ENCODE measurements at regions not wholly inside any gene's neighbourhood (a gene's known extent, or its start where the extent isn't known, plus 50 kb on each side); places are given as distances from the start of the nearest gene placed in this dataset.
"Not testable (repeated sequence)": the region's sequence is repeated elsewhere in the genome, so short reads cannot be mapped to it uniquely, and the experiment has no call there.

DNA sequence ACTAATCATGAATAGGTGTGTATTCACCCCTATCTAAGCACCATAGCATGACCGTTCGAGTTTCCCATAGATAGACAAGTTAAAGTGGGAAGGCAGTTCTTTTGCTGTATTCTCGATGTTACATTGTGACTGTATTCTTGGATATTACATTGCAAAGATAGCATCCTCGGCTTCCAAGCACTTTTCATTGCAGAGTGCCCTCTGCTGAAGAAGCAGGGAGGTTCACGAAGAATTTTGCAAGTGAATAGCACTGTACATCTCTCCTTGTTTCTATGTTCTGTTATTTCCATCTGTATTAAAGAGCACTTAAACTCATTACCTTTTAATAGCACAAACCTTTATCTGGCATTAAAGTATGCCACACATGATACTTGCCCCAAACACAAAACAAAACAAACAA is 426.7 kb upstream of the ARX start:
- DNase-seq (ENCODE audit: low read depth in 3 of 3, low spot score in 1 of 3): no peak

DNA sequence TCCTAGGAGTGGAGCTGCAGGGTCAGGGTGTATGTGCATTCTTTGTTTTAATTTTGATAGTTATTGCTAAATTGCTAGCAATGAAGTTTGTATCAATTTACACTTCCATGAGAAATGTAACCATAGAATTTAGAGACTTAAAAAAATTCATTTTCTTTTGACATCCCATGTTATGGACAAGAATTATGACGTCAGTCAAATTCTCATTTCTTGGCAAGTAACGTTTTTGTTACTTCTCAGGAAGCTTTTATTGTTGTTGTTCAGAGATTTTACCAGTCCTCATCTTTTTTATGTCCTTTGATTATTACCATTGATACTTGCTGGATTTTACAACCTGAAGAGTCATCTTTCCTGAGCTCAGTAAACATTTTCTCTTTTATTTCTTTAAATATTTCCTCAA is 417.5 kb upstream of the ARX start:
- DNase-seq (ENCODE audit: low read depth in 3 of 3, low spot score in 1 of 3): no peak

DNA sequence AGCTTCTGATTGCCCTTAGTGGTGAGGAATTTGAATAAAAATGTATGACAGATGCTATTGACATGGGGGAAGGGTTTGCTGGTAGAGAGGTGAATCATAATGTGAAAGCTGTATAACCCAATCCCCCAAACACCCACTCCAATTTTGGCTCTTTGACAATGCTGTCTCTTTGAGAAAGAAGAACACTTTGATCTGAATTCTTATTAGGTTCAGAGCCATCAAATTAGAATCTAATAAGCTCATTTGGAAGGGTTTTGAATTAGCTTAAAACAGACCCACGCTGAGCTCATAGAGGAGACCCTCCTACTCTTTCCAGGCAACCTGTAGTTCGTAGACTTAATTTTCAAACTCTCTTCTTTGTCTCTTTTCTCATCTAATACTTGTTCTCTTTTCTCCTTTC is 416.6 kb upstream of the ARX start:
- no peak for DNase-seq (ENCODE audit: low read depth in 3 of 3, low spot score in 1 of 3)

DNA sequence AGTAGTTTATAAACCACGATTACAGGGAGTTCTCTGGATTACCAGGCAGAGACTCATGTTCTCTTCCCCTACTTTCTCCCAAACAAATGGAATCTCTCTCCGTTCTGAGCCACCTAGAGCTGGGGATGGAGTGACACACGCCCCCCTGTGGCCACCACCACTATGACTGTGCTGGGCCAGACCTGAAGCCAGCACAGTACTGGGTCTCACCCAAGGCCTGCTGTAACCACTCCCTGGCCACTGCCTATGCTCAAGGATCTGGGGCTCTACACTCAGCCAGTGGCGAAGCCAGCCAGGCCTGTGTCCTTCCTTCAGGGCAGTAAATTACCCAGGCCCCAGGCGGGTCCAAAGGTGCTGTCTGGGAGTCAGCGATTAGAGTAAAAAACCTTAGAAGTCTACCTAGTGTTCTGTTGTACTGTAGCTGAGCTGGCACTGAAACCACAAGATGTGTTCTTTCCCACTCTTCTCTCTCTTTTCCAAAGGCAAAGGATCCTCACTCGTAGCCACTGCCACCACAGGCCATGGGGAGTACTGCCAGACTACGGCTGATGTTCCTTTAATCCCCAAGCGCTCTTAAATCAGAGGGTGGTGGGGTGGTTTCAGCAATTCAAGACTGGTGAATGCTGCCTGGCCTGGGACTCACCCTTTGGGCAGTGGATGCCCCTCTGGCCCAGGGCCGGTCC is 412.2 kb upstream of the ARX start:
- DNase-seq (ENCODE audit: low read depth in 3 of 3, low spot score in 1 of 3): no peak

DNA sequence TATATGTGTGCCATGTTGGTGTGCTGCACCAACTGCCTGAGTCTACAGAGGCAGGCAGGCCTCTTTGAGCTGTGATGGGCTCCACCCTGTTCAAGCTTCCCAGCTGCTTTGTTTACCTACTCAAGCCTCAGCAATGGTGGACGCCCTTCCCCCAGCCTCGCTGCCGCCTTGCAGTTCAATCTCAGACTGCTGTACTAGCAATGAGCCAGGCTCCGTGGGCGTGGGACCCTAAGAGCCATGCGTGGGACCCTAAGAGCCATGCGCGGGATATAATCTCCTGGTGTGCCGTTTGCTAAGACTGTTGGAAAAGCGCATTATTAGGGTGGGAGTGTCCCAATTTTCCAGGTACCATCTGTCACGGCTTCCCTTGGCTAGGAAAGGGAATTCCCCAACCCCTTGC is 388.4 kb upstream of the ARX start:
- DNase-seq (ENCODE audit: low read depth in 3 of 3, low spot score in 1 of 3): not testable (repeated sequence)

DNA sequence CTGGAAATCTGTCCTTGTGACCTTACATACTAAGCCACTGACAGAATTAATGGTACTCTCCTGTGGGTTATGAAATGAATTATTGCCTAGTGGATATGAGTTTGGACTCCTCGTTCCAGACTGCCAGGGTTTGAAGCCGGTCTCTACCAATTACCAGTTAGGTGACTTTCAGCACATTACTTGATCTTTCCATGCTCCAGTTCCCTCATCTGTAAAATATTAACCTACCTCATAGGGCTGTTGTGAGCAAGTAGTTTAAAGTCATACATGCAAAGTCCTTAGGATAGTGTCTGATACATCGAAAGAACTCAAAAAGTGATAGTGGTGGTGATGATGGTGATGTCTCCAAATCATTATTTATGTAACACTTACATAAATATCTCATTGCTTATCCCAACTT is 373.5 kb upstream of the ARX start:
- DNase-seq (ENCODE audit: low read depth in 3 of 3, low spot score in 1 of 3): no peak

DNA sequence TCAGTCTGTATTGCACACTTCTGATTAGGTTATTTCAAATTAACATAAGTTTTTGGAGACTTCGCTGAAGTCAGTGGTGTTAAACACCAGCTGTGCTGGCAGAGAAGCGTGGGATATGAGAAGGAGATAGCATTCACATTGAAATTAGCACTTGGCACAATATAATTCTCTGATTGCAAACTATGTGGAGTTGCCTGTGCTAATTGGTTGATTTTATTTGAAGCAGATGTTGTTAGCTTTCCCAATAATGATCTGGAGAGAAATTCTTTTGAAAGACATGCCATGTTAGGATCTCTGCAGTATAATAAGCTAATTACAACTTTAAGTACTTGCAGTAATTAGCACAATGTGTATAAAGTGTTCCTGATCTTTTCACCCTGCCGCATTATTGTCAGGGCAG is 367.4 kb upstream of the ARX start:
- DNase-seq (ENCODE audit: low read depth in 3 of 3, low spot score in 1 of 3): no peak

DNA sequence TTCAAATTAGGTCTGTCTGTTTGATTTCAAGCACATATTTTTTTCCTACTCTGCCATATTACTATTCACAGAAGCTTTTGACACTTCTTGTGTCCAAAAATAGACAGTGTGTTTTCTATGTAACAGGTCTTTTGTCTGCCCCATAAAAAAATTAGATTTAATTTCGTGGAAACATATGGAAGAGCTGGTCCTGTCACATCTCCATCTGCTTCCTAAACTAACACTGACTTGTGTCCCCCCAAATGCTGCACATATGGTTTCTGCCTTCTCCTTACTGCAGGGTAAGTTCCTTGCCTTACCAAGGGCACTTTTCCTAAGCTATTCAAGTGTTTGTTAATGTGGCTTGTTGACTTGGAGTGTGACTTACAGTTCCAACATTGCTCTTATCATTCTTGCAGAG is 340.7 kb upstream of the ARX start:
- DNase-seq (ENCODE audit: low read depth in 3 of 3, low spot score in 1 of 3): no peak

DNA sequence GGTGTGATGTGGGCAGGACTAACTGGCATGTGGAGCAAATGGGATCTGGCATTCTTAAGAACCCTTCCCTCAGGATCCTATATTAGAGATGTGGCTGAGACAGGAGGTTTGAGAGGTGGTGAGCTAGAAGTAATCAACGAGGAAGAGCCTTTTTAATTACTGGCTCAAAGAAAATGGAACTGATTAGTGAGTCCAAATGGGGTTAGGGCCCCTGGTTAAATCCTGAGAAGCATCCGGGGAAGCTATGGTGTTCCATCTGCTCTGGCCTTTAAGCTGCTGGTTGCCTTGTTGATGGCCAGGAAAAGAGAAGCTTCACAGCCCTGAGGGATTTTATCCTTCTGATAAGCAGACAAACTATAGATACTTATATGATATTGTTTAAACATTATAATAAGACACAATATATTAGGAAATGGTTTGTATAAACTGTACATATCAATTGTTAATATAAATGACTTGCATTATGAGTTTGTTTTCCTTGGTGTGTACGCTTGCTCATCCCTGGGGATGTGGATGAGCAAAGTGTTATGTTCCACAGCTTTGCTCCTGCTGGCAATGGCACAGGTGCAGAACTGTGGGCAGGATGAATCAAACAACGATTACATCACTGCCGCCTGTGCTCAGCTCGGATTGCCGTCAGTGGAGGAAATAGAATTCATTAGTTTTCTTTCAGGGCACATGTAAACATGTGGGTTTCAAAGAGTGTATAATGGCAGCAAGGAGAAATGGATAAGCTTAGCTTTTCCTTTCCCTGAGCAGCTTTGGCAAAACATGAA is 328.6 kb upstream of the ARX start:
- no peak for DNase-seq (ENCODE audit: low read depth in 3 of 3, low spot score in 1 of 3)

DNA sequence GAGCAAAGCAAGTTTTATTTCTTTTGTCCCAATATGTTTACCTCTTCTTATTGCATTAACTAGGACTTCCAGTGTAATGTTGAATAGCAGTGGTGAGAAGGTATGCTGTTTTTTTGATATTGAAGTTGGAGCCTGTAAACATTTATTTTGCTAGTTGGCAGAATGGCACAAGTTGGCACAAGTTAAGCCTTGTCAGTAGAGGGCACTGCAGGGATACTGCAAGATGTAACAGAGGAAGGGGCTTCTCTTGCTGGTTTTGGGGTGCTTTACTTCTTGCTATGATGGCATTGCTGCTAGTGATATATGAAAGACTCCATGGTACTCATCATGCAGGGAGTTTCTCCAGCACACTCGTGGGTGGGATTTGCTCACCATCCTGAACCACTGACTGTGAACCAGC is 327.3 kb upstream of the ARX start:
- no peak for DNase-seq (ENCODE audit: low read depth in 3 of 3, low spot score in 1 of 3)

DNA sequence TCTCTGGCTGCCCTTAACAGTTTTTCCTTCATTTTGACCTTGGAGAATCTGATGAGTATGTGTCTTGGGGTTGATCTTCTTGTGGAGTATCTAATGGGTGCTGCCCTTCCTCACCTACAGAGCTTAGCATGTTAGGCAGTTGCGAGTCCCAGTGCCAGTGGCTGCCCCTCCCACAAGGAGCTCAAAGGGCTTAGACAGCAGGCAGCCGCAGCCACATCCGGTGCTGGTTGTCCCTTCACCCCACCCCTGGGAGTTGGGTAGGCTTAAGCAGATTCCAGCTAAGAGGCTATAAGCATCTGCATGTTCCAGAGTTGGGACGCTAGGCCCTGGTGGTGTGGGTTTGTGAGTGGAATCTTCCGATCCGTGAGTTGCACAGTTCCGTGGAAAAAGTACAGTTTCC is 322.1 kb upstream of the ARX start:
- DNase-seq (ENCODE audit: low read depth in 3 of 3, low spot score in 1 of 3): no peak

DNA sequence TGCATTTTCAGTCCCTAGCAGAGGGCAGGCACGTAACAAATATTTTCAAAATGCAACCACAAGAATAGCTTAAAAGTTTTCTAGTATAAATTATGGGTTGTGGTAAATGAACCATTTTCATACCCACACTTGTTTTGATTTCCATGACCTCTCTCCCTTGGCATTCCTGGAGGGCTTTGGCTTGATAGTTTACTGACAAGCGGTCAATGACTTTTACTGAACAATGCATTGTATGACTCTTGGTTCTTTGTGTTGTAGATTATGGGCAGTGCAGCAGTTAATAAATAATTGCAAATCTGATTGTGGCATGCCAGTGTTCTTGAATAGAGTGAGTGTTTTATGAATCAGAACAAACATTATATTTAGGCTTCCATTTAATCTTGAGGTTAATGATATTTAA is 285.2 kb upstream of the ARX start:
- no peak for DNase-seq (ENCODE audit: low read depth in 3 of 3, low spot score in 1 of 3)

DNA sequence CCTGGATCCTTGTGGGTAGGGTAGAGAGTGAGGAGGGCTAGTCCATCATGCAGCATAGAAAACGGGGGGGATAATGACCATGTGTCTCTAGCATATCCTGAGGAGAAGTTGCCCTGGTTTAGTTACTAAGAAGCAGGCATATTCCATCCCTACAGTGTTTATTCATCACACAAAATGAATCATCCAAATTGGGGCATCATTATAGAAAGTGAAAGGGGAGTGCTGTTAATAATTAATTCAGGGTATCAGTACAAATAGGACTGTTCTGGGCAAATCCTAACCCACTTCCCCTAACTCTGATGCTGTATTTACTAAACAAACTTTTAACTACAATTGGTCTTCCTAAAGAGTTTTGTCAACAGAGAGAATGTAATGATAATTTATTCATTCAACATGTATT is 281.1 kb upstream of the ARX start:
- no peak for DNase-seq (ENCODE audit: low read depth in 3 of 3, low spot score in 1 of 3)

DNA sequence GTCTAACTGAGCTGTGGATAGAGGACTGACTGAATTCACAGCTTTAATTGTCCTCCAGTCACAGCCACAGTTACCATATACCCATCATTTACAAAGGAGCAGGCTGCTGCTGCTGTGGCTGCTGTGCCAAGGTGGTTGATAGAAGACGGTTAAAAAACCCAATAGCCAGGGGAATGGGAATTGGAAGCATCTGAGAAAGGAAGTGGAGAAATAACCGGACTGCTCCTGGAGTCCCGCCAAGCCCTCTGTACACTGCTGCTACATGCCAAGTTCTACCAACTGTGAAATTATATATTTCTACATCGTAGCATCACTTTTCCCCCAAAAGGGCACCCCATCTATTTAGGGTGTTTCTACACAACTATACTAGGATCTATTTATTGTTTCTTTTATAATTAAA is 279.7 kb upstream of the ARX start:
- no peak for DNase-seq (ENCODE audit: low read depth in 3 of 3, low spot score in 1 of 3)

DNA sequence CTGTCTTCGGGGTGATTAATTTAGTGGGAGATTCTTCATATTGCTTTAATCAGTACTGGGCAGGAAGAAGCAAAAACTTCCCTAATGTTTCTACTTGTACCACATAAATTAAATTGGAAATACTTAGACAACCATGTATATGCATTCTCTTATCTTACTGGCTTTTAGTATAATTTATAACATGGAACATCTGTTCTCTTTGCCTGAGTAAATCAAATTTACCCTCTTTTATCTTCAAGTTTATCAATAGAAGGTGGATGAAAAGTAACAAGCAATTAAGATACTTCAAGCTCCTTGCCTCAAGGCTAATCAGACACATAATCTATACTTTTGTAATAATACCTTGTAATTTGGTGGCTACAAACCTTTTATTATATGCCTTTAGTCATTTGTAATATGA is 274.4 kb upstream of the ARX start:
- no peak for DNase-seq (ENCODE audit: low read depth in 3 of 3, low spot score in 1 of 3)

DNA sequence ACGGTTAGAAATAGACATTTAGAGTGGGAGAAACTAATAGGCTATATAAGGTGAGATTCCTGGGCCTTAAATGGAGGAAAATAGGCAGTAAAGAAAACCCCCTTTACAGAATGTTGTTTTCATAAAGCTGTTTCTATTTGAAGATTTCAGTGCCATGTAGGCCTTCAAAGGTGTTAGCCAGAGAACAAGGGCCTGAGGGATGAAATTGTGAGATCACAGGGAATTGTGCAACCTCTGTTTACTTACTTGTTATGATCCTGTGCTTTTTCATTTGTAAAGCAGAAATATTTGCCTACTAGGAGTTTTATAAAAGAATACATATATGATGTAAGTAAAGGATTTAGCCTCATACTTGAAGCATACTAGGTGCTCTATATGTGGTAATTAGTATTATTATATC is 272.9 kb upstream of the ARX start:
- DNase-seq (ENCODE audit: low read depth in 3 of 3, low spot score in 1 of 3): no peak

DNA sequence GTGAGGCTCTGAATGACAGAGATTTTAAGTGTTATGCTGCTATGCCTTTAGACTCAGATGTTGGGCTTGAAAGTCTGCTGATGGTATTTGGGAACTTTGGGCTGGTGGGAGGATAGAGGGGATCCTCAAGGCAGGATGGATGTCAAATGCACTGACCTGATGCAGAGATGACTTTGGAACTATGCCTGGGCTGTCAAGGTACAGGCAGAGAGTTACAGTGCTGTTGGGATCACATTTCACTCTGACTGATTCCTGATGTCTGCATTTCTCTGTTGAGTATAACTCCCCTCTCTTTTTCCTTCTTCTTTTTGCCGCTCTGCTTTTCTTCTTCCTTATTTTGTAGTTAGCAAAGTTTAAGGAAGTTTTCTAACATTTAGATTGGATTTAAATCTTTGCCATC is 271.8 kb upstream of the ARX start:
- no peak for DNase-seq (ENCODE audit: low read depth in 3 of 3, low spot score in 1 of 3)

DNA sequence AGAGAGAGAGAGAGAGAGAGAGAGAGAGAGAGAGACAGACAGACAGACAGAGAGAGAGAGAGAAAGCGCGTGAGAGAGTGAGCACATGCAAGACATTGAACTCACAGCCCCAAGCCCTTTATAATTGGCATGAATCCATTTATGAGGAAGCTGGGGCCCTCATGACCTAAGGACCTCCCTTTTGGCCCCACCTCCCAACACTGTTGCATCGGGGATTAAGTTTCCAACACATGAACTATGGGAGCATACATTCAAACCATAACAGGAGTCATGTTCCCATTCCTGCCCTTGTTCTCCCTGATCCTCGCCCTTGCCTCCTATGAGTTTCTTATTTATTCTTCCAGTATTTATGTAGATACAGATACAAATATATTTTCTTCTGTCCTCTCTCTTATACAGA is 269.8 kb upstream of the ARX start:
- DNase-seq (ENCODE audit: low read depth in 3 of 3, low spot score in 1 of 3): no peak

DNA sequence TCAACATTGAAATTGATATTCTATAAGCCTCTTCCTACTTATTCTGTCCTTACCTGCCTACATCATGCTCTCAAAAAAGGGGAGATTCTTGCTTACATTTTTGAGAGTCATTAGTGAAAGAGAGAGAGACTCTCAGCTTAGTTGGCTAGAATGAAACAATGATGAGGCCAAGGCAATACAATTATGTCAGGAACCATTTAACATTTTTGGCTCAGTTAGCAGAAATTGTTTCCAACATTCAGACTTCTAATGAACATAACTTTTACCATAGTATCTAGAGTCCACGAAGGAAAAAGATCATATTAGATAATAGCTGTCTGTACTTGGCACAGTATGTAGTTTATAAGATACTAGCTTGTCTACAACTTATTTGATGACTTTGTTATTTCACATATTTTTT is 263.7 kb upstream of the ARX start:
- no peak for DNase-seq (ENCODE audit: low read depth in 3 of 3, low spot score in 1 of 3)

DNA sequence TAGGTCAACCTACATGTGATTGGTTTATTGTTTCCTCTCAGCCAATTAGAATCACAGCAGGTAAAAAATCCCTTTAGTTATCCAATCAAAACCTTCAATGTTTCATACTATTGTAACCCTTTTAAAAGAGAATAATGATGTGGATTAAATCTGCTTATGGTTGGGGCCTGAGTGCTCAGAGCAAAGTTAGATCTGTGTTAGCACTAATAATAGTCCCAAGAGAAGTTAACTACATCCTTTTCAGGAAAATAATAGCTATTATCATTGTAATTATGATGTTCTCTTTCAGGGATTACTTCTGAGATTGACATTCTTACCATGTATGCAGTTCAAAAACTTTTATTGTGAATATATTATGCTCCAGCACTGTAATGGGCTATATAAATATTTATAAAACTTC is 262.6 kb upstream of the ARX start:
- no peak for DNase-seq (ENCODE audit: low read depth in 3 of 3, low spot score in 1 of 3)

DNA sequence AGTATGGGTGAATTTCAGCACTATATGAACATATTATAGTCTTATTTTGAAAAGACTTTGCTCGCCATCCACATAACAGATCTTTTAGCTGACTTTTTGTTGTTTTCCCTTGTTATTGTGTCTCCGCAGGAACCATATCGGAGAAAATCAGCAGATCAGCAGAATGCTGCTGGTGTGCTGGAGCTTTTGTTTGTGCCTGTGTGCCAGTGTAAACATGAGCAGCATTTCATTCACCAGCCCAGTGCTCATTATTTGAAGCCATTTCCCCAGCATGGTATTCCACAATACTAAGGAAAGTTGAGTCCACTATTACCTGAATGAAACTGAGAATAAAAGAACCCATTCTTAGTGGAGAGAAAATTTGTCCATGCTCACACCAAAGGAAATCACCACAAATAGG is 261.8 kb upstream of the ARX start:
- no peak for DNase-seq (ENCODE audit: low read depth in 3 of 3, low spot score in 1 of 3)

DNA sequence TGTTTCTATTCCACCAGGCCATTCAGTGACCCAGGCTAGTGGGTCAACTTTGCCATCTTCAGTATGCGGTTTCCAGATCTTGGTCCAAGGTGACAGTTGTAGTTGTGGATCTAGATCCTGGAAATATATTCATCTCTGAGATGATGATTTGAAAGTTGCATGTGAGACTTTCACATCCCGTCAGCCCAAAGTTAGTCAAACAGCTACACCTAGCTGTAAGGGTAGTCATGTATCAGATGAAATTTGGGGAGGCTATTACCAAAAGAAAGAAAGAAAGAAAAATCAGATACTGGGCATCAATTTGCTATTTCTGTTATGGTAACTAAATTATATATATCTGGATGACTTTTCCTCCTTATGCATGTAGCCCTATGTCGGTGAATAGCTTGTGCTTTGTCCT is 259.4 kb upstream of the ARX start:
- no peak for DNase-seq (ENCODE audit: low read depth in 3 of 3, low spot score in 1 of 3)

DNA sequence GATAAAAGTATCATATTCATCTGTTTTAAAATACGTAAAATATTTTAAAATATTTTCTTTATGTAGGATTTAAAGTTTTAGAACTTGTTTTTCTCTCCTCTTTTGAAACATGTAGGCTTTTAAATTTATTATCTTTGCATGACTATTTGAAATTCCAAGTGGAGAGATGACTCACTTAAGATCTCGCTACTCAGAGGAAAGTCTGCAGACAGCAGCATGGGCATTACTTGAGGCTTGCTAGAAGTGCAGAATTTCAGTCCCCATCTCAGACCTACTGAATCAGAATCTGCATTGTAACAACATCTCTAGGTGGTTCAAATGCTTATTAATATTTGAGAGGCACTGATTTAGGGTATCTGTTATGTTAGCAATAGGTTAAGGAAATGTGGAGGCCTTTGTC is 225.7 kb upstream of the ARX start:
- no peak for DNase-seq (ENCODE audit: low read depth in 3 of 3, low spot score in 1 of 3)

Measured in stimulated activated CD4-positive, alpha-beta T cell treated with anti-CD3 and anti-CD28 coated beads, TNF-alpha, amount 100 ng/mL, for 1 hour (primary cell).